ENCODE measurements at regions not wholly inside any gene's neighbourhood (a gene's known extent, or its start where the extent isn't known, plus 50 kb on each side); places are given as distances from the start of the nearest gene placed in this dataset.

DNA sequence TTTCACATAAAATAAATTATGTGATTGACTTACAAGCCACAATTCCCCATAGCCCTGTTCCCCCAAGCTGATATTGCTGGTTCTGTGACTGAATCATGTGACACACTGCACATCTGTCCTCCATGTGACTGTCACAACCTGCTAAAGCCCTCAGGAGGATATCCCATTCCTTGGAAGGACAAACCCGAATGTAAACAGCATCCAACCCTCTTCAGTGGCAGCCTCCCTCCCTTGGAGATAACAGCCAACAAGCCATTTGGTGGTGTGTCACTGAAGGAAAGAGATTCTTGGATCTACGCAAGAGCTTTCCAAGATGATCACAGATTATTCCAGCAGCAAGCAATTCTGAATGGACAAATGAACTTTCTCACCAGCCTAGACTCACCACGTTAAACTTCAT is 153.9 kb upstream of the TIAM1 start:
- DNase-seq: no peak

DNA sequence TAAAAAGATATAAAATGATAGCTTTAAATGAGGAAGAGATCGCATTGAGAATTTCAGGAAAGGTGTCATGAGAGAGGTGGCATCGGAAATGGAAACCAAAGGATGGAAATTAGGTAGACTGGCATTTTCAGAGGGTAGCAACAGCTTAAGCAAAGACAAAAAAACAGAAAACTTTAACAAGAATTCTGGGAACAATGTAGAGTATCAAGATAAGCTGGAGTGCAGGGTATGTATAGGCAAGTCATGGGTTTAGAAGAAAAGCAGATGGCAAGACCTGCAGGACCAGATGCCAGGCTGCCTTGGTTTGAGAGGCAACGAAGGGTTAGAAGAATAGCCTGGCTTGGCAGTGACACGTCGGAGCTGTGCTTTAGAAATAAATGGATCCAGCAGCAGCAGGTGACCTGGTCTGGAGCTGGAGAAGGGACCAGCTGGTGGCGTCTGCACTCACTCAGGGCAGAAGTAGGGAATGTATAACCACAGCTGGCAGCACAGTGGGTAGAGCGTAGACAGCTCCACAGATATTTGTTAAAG is 149.4 kb upstream of the TIAM1 start:
- DNase-seq: no peak

DNA sequence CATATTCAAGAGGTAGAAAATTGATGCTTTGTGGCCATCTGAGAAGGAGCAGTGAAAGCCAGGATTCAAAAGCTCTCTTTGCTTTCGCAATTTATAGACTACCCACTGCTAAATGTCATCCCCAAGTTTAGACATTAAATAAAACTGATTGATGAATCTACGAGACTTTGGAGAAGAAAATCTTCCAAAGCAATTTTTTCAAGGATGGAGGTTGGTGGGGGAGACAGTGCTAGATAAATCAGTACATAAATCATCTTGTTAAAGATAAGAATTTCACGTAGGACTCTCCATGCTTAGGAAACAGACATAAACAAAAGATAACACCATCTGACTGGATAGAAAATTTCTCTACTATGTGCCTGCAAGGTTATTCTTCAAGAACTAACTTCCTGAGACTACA is 147.6 kb upstream of the TIAM1 start:
- no peak for DNase-seq

DNA sequence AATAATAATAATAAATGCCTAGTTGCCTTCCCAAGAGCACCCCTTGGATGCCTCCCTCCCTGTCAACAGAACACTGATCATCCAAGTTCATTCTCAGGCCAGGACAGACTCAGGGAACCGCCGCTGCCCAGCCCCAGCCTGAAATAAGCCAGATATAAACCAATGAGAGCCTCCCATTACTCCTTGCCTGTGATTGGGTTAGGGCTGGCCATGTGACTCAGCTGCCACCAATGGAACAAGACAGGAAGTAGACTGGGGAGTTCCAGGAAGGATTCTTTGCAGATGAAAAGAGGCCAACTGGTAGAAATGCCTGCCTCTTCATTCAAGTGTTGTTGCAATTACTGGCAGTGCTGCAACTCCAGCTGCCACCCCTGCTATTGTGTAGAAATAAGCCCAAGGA is 146.4 kb upstream of the TIAM1 start:
- DNase-seq: no peak

DNA sequence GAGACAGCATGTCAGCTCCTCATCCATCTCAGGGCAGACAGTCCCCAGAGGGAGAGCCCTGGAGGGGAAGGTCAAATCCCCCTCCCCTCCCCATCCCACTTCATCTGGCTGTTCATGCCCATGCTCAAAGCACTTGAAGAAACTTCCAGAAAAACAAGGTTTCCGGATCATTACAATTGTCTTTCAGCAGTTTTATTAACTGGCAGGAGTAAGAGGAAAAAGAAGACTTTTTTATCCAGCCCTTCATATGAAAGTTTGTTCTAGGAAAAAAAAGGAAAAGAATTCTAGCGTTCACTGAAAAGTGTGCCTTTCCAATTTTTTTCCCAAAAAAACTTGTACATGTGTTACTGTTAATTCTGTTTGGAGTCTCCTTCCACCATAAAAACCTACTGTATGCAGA is 145.7 kb upstream of the TIAM1 start:
- DNase-seq: no peak

DNA sequence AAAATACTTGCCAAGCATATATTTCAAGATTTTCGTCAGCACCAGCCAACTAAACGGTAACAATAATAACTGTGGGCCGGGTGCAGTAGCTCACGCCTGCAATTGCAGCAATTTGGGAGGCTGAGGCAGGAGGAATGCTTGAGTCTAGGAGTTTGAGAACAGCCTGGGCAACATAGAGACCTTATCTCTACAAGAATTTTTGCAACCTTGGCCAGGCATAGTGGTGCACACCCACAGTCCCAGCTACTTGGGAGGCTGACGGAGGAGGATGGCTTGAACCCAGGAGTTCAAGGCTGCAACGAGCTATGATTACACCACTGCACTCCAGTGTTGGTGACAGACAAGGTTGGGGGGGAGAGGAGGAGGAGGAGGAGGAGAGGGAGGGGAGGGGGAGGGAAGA is 145.0 kb upstream of the TIAM1 start:
- no peak for DNase-seq

DNA sequence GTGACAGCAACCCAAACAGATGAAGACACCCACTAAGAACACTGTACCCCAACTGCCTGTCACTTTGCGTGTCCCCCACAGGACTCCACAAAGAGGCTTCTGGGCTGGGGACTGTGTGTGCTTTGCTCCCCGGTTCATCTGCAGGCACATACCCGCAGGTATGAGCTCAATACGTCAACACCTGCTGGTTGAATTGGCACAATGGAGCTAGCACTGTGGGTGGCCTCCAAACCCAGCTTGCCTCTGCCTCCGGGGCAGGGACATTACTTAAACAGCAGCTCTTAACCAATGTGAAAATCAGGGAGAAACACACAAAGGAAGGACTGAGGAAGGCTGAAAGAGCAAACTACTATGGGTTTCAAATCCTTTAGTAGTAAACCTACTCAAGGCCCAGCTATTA is 140.2 kb upstream of the TIAM1 start:
- no peak for DNase-seq

DNA sequence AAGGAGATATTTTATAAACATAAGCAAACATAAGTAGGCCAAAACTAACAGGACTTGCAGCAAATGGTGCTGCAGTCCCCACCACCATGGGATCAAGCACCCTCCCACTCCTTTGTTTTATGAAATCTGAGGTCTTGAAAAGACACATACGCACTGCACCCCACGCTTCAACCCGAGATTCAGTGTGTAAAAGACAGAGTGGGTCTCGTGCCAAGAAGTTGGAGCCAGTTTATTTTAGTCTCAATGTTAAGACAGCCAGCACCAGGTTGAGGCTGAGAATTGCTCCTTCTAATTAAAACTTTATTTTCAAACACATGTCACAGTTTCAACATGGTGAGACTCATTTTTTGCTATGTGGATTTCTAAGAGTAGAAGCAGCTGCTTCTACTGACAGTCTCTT is 139.1 kb upstream of the TIAM1 start:
- DNase-seq: no peak

DNA sequence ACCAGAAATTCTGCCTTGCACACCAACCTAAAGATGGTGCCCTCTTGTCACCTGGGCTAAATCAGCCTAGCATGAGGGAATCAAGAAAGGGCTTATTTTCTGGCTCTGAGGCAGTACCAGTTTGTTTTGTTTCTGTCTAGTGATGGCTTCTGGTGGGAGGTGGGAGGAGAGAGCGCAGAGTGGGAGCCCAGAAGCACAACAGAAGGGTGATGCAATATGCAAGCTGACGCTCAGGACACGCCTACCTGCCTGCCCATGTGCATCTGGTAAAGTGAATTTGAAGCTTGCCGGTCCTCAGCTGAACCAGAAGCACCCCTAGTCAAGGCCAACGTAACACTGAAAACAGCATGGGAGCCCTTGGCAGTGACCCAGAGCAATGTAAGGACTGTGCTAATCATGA is 138.4 kb upstream of the TIAM1 start:
- DNase-seq: no peak

DNA sequence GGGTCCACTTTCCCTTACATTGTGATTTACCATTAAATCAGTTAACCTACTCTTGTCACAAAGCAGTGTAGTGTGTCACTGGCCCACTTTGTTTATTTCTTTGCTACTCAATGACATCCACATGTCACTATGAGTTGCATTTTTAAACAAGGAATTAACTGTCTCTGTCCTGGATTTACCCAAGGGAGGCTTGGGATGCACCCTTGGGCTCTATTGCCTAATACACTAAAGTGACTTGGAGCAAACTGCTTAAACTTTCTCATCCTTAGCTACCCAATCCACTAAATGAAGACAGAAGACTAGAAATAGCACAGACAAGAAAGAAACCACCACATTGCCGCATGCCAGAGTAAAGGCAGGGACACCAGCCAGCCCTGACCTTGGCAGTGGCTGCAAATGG is 136.2 kb upstream of the TIAM1 start:
- no peak for DNase-seq

DNA sequence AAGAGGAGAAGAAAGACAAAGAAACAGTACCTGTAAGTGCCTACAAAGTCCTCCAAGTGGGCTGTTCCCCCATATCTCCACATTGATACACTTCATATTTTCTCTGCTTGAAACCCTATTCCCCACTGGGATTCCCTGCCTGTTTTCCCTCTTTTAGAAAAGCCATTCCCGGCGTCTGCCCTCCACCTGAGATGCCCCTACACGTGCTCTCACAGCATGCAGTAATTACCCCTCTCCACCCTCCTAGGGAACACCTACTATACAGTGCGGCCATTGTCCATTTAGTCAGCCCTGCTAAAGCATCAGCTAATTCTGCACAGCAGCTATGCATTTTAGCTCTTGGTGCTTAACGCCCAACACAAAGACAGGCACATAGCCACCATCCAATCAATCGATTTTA is 135.7 kb upstream of the TIAM1 start:
- DNase-seq: no peak

DNA sequence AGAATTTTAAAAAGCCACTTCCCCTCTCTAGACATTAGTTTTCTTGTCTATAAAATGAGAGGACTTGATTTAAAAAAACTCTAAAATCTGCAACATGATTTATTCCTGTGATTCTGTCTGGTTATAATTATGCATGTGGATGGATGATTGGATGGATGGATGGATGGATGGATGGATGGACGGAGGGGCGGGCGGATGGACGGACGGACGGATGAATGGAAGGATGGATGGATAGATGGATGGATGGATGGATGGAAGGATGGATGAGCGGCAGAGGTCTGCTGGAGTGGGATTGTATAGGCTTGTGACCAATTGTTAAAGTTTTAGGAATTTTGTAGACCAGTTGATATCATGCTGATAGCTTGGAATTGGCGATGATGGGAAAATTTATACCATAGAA is 135.2 kb upstream of the TIAM1 start:
- DNase-seq: no peak

DNA sequence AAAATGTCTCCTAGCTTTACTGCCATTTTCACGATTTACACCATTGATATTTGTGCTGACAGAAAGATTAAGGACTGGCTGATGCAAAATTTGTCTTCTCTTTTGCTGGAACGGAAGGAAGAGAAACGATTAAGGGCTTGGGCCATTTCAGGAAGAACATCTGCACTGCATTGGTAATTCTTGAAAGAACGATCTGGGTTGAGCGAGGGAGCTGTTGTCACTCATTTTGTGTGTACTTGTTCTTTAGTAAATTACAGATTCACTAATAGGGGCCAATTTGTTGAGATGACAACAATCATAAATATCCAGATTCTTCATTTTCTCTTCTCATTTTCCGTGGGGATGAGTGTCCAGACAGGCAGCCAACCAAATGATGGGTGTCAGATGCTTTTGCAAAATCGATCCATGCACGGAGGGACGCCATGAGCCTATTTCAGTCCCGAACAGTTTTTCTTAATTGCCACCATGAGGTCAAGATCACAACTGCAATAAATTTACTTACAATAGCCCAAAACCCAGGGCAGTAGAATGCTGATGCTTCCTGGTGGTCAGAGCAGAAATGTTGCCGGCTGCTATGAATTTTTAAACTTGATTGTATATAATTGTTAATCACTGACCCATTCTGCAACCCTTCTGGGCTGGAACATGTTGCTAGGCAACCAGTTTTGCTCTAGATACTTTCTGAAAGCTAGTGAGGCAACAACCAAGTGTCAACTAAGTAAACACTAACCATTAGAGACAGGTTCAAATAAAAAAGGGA is 132.4 kb upstream of the TIAM1 start:
- DNase-seq: no peak

DNA sequence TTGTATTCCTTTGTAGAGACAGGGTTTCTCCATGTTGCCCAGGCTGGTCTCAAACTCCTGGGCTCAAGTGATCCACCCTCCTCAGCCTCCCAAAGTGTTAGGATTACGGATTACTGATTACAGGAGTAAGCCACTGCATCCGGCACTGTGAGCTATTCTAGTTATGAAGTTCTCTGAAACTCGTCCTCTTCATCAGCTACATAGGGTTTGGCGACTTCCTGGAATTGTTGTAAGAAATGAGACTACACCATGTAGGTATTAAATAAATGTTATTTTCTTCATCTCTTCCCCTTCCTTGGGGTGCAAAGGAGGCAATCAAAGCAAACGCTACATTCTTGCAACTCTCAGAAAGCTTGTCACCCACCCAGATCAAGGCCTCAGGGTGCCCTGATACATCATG is 131.2 kb upstream of the TIAM1 start:
- no peak for DNase-seq

DNA sequence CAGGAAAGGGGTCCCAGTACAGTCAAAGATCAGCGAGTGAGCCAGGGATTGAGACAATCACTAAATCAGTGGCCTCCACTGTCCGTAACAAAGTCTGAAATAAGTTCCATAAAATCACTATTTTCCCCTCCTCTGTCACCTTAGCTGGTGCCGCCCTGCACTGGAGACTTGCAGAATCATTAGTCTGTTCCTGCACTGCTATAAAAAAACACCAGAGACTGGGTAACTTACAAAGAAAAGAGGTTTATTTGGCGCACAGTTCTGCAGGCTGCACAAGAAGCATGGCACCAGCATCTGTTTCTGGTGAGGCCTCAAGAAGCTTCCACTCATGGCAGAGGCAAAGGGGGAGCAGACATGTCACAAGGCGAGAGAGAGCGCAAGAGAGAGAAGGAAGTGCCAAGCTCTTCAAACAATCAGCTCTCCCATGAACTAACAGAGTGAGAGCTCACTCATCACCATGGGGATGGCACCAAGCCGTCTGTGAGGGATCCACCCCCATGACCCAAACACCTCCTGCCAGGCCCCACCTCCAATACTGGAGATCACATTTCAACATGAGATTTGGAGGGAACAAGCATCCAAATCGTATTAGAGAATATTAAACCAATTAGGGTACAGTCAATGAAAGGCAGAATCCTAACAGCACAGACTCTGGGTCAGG is 129.8 kb upstream of the TIAM1 start:
- DNase-seq: no peak

DNA sequence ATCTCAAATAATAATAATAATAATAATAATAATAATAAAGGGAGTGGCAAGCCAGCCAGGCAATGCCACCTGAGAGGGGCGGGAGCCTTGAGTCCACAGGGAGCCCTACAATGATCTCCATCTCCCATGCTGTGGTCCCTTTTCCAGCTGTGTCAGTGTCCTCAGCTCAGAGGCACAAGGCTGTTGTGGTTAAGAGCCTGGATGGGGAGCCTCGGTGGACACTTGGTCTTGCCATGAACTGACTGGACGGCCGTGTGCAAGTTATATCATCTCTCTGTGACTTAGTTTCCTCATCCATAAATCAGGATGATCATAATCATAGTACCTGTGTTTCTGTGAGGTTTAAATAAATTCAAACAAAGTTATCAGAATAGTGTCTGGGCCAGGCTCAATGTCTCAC is 127.8 kb upstream of the TIAM1 start:
- no peak for DNase-seq

DNA sequence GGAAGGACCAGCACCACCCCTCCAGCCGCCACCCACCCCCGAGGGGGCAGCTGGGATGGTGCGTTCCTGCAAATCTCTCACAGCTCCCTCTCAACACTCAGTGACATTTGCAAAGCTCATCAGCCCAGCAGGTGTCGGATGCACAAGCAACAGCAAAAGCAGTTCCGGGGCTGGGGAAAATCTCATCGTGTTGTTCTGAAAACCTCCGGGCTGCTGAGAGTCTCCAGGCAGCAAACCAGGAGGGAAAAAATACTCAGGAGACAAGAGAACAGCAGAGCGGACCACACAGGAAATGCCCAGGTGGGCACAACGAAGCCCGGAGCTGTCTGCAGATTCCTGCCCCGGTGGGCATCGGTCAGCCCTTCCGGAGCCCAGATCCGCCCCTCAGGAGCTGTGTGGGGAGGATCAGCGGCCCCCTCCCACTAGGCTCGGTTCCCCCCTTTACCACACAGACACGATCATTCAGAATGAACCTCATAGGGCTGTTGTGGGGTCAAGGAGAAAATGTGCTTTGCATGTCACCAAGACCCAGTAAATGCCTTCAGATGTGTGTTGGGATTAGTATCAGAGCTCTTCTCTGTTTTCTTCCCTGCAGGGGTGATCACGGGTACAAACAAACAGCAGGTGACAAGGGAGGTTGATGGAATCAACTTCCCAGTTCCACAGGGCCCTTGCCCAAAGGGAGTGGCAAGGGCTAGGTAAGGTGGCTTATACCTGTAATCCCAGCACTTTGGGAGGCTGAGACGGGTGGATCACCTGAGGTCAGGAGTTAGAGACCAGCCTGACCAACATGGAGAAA is 127.0 kb upstream of the TIAM1 start:
- DNase-seq: no peak

DNA sequence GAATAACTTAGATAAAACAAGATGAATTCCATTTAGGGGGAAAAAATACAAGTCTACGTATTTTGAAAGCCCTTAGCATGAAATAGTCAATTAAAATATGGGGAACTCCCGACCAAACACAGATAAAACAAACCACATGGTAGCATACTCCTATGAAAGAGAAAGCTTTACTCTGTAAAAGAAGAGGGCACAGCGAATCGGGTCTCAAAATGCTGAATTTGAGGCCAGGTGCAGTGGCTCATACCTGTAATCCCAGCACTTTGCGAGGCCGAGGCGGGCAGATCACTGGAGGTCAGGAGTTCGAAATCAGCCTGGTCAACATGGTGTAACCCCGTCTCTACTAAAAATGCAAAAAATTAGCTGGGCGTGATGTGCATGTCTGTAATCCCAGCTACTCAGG is 116.9 kb upstream of the TIAM1 start:
- no peak for DNase-seq

DNA sequence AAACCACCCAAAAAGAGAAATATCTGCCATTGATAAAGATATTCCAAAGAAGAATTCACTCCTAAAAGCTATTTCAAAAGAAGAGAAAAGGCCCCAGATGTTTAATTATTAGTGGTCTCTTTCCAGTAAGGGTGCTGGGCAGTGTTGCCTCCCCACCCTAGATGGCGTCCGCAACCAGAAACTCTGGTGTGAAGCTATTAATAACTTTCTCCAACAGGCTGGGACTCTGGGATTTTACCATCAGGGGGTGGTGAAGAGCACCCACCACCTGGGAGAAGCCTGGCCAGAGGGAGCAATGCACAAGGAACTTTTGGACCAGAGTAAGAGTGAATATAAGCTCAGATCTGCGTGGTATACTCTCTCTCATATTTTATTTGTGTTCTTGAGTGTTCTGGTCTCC is 115.4 kb upstream of the TIAM1 start:
- no peak for DNase-seq

DNA sequence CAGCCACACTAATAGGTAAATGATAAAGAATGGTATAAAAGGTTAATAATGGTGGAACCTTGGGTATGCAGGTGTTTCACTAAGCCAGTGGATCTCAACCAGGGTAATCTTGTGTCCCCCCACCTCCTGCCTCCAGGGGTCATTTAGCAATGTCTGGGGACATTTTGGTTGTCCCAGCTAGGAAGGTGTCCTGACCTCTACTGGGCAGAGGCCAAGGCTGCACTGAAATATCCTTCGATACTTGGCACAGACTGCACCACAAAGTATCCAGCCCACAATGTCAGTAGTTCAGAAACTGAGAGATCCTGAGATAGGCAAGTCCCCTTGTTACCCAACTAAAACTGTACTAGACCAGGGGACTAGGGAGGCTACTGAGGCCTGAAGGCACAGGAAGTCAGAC is 113.6 kb upstream of the TIAM1 start:
- no peak for DNase-seq

DNA sequence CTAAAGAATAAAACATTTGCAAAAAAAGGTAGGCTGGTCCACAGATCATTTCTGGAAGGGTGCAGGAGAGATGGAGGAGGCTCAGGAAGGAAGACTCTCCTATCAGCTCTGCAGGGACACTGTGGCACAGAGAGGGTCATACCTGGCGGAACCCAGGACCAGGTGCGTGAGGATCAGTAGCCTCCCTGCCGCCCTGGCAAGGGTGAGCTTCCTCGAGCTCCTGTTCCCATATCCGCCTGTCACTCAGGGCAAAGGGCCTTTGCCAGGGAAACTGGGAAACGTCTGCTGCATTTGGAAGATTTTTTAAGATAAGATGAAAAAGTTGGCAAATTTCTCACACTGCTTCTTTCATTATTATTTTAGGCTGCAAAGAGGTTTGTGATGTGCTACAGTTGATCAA is 112.1 kb upstream of the TIAM1 start:
- no peak for DNase-seq

DNA sequence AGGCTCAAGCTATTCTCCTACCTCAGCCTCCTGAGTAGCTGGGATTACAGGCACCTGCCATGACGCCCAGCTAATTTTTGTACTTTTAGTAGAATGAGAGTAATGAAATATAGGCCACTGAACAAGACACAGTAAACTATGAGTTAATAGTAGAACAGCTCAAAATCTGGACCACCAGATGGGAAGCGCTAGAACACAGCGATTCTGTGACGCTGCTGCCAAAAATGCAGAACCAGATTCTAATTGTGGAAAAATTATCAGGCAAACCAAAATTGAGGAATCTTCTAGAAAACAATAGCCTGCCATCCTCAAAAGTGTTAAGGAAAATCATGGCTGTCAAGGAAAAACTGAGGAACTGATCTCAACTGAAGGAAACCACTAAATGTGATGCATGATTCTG is 111.4 kb upstream of the TIAM1 start:
- DNase-seq: no peak

DNA sequence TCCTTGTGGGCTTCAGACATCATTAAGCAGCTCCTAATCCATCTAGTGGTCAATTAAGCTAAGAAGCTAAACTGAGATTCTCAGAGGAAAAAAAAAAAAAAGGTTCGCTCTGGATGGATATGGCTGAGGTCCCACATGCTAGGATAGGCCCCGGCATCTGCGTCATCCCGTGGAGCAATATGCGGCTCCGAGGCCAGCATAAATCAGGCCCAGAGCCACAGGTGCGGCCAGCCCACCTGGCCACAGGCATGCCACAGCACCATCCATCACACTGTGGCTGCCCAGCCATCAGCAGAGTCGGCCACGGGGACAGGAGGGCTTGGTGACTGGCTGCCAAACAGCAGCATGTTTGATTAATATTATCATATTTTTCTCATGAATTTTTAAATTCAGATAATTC is 106.9 kb upstream of the TIAM1 start:
- no peak for DNase-seq

All from effector CD8-positive, alpha-beta T cell (primary cell).